Hepatic stellate cell (primary cell): ENCODE measurements at regions not wholly inside any gene's neighbourhood (a gene's known extent, or its start where the extent isn't known, plus 50 kb on each side); places are given as distances from the start of the nearest gene placed in this dataset.
A peak's percentile ranks its signal among the peaks of the same experiment; 100 is the strongest.
"Not testable (repeated sequence)": the region's sequence is repeated elsewhere in the genome, so short reads cannot be mapped to it uniquely, and the experiment has no call there.

ENCODE experiments used
- DNase-seq: peaks from one replicate; pipeline ENCODE4 v3.0.0; 2011; ENCODE audit warnings: low spot score

GRCh38 chr5:68067291-68067690, 148.3 kb upstream of the PIK3R1 start:
- DNase-seq: no peak

GRCh38 chr5:68066277-68066955, 149.1 kb upstream of the PIK3R1 start:
- no peak for DNase-seq

GRCh38 chr5:68065321-68065720, 150.2 kb upstream of the PIK3R1 start:
- not testable (repeated sequence) for DNase-seq

- no peak for DNase-seq
These were observed 155.2 kb upstream of the PIK3R1 start for GRCh38 chr5:68060382-68060781.

GRCh38 chr5:68057191-68057590, 158.4 kb upstream of the PIK3R1 start:
- no peak for DNase-seq

GRCh38 chr5:68055686-68056085, 159.9 kb upstream of the PIK3R1 start:
- DNase-seq: no peak

- DNase-seq: no peak
These were observed 160.9 kb upstream of the PIK3R1 start for GRCh38 chr5:68054638-68055037.

- no peak for DNase-seq
These were observed 162.4 kb upstream of the PIK3R1 start for GRCh38 chr5:68053202-68053601.

- DNase-seq: no peak
These were observed 166.4 kb upstream of the PIK3R1 start for GRCh38 chr5:68049053-68049713.

GRCh38 chr5:68048516-68048915, 167.0 kb upstream of the PIK3R1 start:
- DNase-seq: no peak

- not testable (repeated sequence) for DNase-seq
These were observed 167.5 kb upstream of the PIK3R1 start for GRCh38 chr5:68048054-68048453.

GRCh38 chr5:68047035-68047434, 168.5 kb upstream of the PIK3R1 start:
- DNase-seq: no peak

GRCh38 chr5:68046445-68046844, 169.1 kb upstream of the PIK3R1 start:
- DNase-seq: peak; percentile 68

- DNase-seq: no peak
These were observed 174.3 kb upstream of the PIK3R1 start for GRCh38 chr5:68041293-68041692.

GRCh38 chr5:68037546-68037945, 178.0 kb upstream of the PIK3R1 start:
- DNase-seq: no peak

- peak; percentile 13 for DNase-seq
These were observed 181.5 kb upstream of the PIK3R1 start for GRCh38 chr5:68033961-68034571.

GRCh38 chr5:68033029-68033428, 182.5 kb upstream of the PIK3R1 start:
- no peak for DNase-seq

- DNase-seq: no peak
These were observed 183.3 kb upstream of the PIK3R1 start for GRCh38 chr5:68032216-68032762.

- no peak for DNase-seq
These were observed 187.3 kb upstream of the PIK3R1 start for GRCh38 chr5:68028131-68028727.

- DNase-seq: peak; percentile 19
These were observed 188.0 kb upstream of the PIK3R1 start for GRCh38 chr5:68027519-68027918.

GRCh38 chr5:68026092-68026885, 189.3 kb upstream of the PIK3R1 start:
- DNase-seq: no peak

- DNase-seq: no peak
These were observed 191.1 kb upstream of the PIK3R1 start for GRCh38 chr5:68024426-68024825.
